HS-5 (cell line): ENCODE measurements at regions not wholly inside any gene's neighbourhood (a gene's known extent, or its start where the extent isn't known, plus 50 kb on each side); places are given as distances from the start of the nearest gene placed in this dataset.
"Not testable (repeated sequence)": the region's sequence is repeated elsewhere in the genome, so short reads cannot be mapped to it uniquely, and the experiment has no call there.

ENCODE experiments used
- DNase-seq: peaks from one replicate; pipeline ENCODE4 v3.0.0-alpha.2; 2012; ENCODE audit warnings: low read depth

- not testable (repeated sequence) for DNase-seq
Observed at GRCh38 chr5:102154791-102155605, 141.1 kb downstream of the SLCO4C1 start.

- no peak for DNase-seq
Observed at GRCh38 chr5:102154291-102154690, 141.8 kb downstream of the SLCO4C1 start.

DNA sequence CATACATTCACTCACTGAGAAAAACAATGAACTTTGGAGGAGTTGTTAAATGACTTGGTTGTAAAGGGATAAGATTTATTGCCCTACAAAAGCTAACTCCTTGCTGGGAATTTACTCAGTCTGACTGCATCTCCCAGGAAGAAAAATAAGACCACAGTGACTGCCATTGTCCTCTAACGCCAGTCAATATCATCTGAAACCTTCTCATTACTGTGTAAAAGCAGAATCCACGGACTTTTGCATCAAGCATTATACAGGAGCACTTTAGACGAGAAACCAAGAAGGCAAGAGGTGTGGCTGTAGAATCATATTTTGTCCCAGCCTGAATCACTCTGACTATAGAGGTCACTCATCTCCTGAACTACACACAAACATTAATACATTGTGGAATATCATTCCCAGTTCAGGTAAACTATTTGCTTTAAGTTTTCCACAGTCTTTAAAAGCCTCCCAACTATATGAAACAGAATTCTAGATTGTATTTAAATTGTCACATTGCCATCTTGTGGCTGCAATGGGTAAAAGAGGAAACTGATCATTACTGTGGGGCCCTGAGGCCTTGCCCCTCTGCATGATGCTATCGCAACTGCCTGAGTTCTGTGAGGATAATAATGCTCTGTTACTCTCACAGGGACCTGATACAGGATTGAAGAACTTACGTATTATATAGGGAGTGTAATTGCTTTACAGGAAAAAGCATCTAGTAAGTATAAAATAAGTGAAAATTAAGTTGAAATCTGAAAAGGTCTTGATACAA is 142.9 kb downstream of the SLCO4C1 start:
- DNase-seq: no peak

- no peak for DNase-seq
Observed at GRCh38 chr5:102139029-102139428, 157.1 kb downstream of the SLCO4C1 start.

DNA sequence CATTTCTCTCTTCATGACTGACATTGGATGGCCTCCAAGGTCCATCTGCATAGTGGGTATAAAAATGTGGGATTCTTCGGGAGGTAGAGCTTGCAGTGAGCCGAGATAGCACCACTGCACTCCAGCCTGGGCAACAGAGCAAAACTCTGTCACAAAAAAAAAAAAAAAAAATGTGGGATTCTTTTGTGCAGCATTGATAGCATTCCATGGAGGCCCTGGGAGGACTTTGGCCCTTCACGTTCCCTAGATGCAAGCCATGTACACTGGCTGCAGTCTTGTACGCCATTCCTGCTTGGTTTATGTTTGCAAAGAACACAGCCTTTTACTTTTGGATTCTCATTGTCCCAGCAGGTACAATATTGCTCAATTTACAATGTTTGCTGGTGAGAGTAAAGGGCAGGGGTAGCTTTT is 157.8 kb downstream of the SLCO4C1 start:
- DNase-seq: no peak

DNA sequence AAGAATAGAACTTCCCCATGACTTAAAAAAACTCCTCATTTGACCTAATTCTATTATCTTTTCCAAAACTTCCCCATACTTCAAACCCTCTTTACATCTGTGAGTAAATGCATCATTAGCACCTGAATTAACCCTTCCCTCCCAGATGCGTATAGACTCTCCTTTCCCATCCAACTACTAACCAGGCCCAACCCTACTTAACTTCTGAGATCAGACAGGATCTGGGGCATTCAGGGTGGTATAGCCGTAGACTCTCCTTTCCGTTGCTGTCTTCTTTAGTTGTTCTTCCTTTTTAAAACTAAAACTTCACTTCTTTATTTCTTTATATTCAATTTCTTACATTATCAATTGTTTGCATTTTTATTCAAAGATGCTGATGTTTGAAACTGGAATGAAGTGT is 165.2 kb downstream of the SLCO4C1 start:
- no peak for DNase-seq

- DNase-seq: peak; percentile 28
Observed at GRCh38 chr5:102130386-102130785, 165.7 kb downstream of the SLCO4C1 start.

GRCh38 chr5:102119252-102119651 is 176.8 kb downstream of the SLCO4C1 start:
- DNase-seq: no peak

- DNase-seq: no peak
Observed at GRCh38 chr5:102115736-102116135, 180.3 kb downstream of the SLCO4C1 start.

GRCh38 chr5:102114525-102115069 is 181.5 kb downstream of the SLCO4C1 start:
- no peak for DNase-seq

GRCh38 chr5:102107865-102108264 is 188.2 kb downstream of the SLCO4C1 start:
- DNase-seq: no peak

DNA sequence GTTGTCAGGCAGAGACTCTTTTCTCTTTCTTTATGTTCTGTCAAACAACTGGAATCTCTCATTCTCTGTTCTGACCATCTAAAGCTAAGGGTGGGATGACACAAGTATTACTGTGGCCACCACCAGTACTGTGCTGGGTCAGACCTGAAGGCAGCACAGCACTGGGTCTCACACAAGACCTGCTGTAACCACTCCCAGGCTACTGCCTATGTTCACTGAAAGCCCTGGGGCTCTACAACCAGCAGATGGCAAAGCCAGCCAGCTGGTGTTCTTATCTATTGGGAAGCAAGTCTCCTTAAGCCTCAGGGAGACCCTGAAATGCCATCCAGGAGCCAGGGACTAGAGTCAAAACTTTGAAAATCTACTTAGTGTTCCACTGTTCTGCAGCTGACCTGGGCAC is 189.5 kb downstream of the SLCO4C1 start:
- DNase-seq: no peak

GRCh38 chr5:102099766-102100331 is 196.2 kb downstream of the SLCO4C1 start:
- no peak for DNase-seq

DNA sequence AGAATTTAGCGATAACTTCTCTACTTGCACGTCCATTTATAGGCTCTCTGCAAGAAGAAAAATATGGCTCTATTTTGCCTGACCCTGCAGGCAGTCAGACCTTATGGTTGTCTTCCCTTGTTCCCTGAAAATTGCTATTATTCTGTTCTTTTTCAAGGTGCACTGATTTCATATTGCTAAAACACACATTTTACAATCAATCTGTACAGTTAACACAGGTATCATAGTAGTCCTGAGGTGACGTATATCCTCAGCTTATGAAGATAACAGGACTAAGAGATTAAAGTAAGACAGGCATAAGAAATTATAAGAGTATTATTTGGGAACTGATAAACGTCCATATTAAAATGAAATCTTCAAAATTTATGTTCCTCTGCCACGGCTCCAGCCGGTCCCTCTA is 197.0 kb downstream of the SLCO4C1 start:
- DNase-seq: not testable (repeated sequence)

DNA sequence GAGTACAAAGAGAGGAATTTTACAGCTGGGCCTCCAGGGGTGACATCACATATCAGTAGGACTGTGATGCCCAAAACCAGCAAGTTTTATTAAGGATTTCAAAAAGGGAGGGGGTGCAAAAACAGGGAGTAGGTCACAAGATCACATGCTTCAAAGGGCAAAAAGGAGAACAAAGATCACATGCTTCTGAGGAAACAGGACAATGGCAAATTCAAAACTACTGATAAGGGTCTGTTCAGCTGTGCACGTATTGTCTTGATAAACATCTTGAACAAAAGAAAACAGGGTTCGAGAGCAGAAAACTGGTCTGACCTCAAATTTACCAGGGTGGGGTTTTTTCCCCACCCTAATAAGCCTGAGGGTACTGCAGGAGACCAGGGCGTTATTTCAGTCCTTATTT is 197.5 kb downstream of the SLCO4C1 start:
- DNase-seq: not testable (repeated sequence)

GRCh38 chr5:102090770-102091169 is 205.3 kb downstream of the SLCO4C1 start:
- no peak for DNase-seq

- DNase-seq: no peak
Observed at GRCh38 chr5:102089883-102090282, 206.2 kb downstream of the SLCO4C1 start.

- no peak for DNase-seq
Observed at GRCh38 chr5:102087906-102088305, 208.2 kb downstream of the SLCO4C1 start.

GRCh38 chr5:102080288-102080687 is 215.8 kb downstream of the SLCO4C1 start:
- DNase-seq: no peak

DNA sequence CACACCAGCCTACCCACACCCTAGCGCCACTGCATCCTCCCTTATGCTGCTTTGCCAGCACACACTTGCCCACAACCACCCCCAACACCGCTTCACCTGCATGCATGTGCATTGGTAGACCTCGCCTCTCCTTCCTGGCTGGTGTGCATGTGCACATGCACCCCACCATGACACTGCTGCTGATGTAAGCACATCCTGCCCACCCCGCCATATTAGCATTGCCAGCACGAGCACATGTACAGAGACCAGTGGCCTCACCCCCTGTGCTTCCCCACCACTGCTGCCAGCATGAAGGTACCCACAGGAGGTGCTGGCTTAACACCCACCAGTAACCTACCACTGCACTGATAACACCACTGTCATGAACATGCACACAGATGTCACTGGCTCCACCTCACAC is 218.2 kb downstream of the SLCO4C1 start:
- DNase-seq: no peak

- DNase-seq: no peak
Observed at GRCh38 chr5:102069974-102070373, 226.1 kb downstream of the SLCO4C1 start.

- no peak for DNase-seq
Observed at GRCh38 chr5:102068870-102069269, 227.2 kb downstream of the SLCO4C1 start.

DNA sequence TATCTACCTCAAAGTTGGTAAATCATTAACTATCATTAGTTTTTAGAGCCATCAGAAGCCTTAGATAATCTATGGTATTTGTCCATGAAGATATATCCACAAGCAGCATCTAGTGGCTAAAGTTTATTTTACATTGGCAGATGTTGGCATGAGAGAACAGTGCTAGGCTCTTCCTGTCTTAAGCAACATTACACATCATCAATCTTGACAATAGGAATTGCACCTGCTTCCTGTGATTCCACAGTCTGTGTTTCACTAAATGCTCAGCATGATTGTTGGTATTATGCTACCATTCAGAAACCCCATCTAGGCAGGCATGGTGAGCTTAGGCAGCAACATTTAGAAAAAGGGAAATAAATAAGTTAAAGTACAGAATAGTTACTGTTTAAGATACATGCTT is 246.6 kb downstream of the SLCO4C1 start:
- no peak for DNase-seq
